ENCODE measurements at regions not wholly inside any gene's neighbourhood (a gene's known extent, or its start where the extent isn't known, plus 50 kb on each side); places are given as distances from the start of the nearest gene placed in this dataset.

- H3K4me3 ChIP-seq (ENCODE audit: control insufficient read depth, low read depth, low read length), result no peak overlapping the region
- TF ChIP-seq, protein P1, sequence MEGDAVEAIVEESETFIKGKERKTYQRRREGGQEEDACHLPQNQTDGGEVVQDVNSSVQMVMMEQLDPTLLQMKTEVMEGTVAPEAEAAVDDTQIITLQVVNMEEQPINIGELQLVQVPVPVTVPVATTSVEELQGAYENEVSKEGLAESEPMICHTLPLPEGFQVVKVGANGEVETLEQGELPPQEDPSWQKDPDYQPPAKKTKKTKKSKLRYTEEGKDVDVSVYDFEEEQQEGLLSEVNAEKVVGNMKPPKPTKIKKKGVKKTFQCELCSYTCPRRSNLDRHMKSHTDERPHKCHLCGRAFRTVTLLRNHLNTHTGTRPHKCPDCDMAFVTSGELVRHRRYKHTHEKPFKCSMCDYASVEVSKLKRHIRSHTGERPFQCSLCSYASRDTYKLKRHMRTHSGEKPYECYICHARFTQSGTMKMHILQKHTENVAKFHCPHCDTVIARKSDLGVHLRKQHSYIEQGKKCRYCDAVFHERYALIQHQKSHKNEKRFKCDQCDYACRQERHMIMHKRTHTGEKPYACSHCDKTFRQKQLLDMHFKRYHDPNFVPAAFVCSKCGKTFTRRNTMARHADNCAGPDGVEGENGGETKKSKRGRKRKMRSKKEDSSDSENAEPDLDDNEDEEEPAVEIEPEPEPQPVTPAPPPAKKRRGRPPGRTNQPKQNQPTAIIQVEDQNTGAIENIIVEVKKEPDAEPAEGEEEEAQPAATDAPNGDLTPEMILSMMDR (conservative IDR thresholded peaks at IDR 0.05; ENCODE audit: control insufficient read depth, insufficient read depth, low read depth, low read length), result no peak
- no peak for DNase-seq (ENCODE audit: low read depth)
Measured at GRCh38 chr15:35320158-35320780, 225.7 kb downstream of the DPH6 start.

DNA sequence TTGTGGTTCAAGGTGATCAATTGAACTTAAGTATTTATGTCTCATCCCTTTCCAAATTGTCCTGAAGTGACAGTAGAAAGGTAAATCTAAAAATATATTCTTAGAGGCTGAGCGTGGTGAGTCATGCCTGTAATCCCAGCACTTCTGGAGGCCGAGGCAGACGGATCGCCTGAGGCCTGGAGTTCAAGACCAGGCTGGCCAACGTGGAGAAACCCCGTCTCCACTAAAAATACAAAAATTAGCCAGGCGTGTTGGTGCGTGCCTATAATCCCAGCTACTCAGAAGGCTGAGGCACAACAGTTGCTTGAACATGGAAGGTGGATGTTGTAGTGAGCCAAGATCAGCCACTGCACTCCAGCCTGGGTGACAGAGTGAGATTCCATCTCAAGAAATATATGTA is 226.6 kb downstream of the DPH6 start:
- no peak overlapping the region for H3K4me3 ChIP-seq (ENCODE audit: control insufficient read depth, low read depth, low read length)
- TF ChIP-seq, protein P1 (conservative IDR thresholded peaks at IDR 0.05; ENCODE audit: control insufficient read depth, insufficient read depth, low read depth, low read length), result no peak
- DNase-seq (ENCODE audit: low read depth), result no peak

GRCh38 chr15:35317217-35317616 is 228.7 kb downstream of the DPH6 start:
- TF ChIP-seq, protein P1 (conservative IDR thresholded peaks at IDR 0.05; ENCODE audit: control insufficient read depth, insufficient read depth, low read depth, low read length), result no peak
- H3K4me3 ChIP-seq (ENCODE audit: control insufficient read depth, low read depth, low read length), result no peak overlapping the region
- DNase-seq (ENCODE audit: low read depth), result no peak

DNA sequence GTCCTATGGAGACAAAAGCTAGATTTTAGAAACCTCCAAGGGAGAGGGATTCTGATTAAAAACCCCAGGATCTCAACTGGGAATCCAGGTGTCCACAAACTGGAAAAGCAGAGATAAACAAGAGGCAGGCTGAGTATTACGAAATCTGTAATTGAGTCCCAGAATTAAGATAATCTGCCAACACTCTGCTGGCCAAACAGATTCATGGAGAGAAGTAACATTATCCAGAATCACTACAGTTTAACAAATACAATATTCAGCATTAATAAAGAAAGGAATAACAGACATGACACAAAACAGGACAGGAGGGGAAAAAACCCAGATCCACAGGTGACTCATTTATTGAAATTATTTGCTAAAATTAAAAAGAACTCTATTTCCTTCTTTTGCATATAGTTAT is 227.2 kb upstream of the NANOGP8 start:
- no peak overlapping the region for H3K4me3 ChIP-seq (ENCODE audit: control insufficient read depth, low read depth, low read length)
- TF ChIP-seq, protein P1 (conservative IDR thresholded peaks at IDR 0.05; ENCODE audit: control insufficient read depth, insufficient read depth, low read depth, low read length), result no peak
- peak; percentile 8 for DNase-seq (ENCODE audit: low read depth)

GRCh38 chr15:35311615-35312014 is 226.5 kb upstream of the NANOGP8 start:
- no peak overlapping the region for H3K4me3 ChIP-seq (ENCODE audit: control insufficient read depth, low read depth, low read length)
- peak; percentile 10 for DNase-seq (ENCODE audit: low read depth)
- TF ChIP-seq, protein P1 (conservative IDR thresholded peaks at IDR 0.05; ENCODE audit: control insufficient read depth, insufficient read depth, low read depth, low read length), result no peak

GRCh38 chr15:35309886-35310285 is 224.8 kb upstream of the NANOGP8 start:
- H3K4me3 ChIP-seq (ENCODE audit: control insufficient read depth, low read depth, low read length), result no peak overlapping the region
- TF ChIP-seq, protein P1 (conservative IDR thresholded peaks at IDR 0.05; ENCODE audit: control insufficient read depth, insufficient read depth, low read depth, low read length), result no peak
- peak; percentile 77 for DNase-seq (ENCODE audit: low read depth)

GRCh38 chr15:35308802-35309201 is 223.7 kb upstream of the NANOGP8 start:
- TF ChIP-seq, protein P1 (conservative IDR thresholded peaks at IDR 0.05; ENCODE audit: control insufficient read depth, insufficient read depth, low read depth, low read length), result no peak
- H3K4me3 ChIP-seq (ENCODE audit: control insufficient read depth, low read depth, low read length), result no peak overlapping the region
- peak; percentile 89 for DNase-seq (ENCODE audit: low read depth)

Data from fibroblast of mammary gland (primary cell).